H9 (cell line): ENCODE measurements at regions not wholly inside any gene's neighbourhood (a gene's known extent, or its start where the extent isn't known, plus 50 kb on each side); places are given as distances from the start of the nearest gene placed in this dataset.

Source experiments
- DNase-seq: peaks from one replicate; pipeline ENCODE4 v3.0.0-alpha.2; 2017
- H2AFZ ChIP-seq: one replicate; pipeline ENCODE4 v1.6.1; 2013; ENCODE audit warnings: mild to moderate bottlenecking, low read length, control low read depth, moderate library complexity
- H2AK5ac ChIP-seq: 2 replicates; pipeline ENCODE4 v1.6.1; 2013; ENCODE audit warnings: low read length, control low read depth, mixed read lengths; ENCODE audit not compliant: insufficient read length
- H2BK120ac ChIP-seq: one replicate; pipeline ENCODE4 v1.6.1; 2013; ENCODE audit warnings: low read depth, mild to moderate bottlenecking, low read length, control low read depth, inconsistent platforms; ENCODE audit not compliant: poor library complexity, severe bottlenecking
- H2BK12ac ChIP-seq: 2 replicates; pipeline ENCODE4 v1.6.1; 2013; ENCODE audit warnings: low read length, control low read depth, mixed read lengths, low read depth; ENCODE audit not compliant: insufficient read length
- H2BK15ac ChIP-seq: 2 replicates; pipeline ENCODE4 v1.6.1; 2013; ENCODE audit warnings: low read depth, low read length, control low read depth
- H2BK20ac ChIP-seq: one replicate; pipeline ENCODE4 v1.6.1; 2013; ENCODE audit warnings: low read depth, mild to moderate bottlenecking, low read length, control low read depth, inconsistent platforms; ENCODE audit not compliant: poor library complexity, severe bottlenecking
- H2BK5ac ChIP-seq: 2 replicates; pipeline ENCODE4 v1.6.1; 2013; ENCODE audit warnings: low read length, control low read depth, mixed read lengths; ENCODE audit not compliant: insufficient read length
- H3K14ac ChIP-seq: 2 replicates; pipeline ENCODE4 v1.6.1; 2013; ENCODE audit warnings: low read length, control low read depth; ENCODE audit not compliant: insufficient read depth
- H3K18ac ChIP-seq: 2 replicates; pipeline ENCODE4 v1.6.1; 2013; ENCODE audit warnings: low read depth, mild to moderate bottlenecking, mixed read lengths, low read length, control low read depth; ENCODE audit not compliant: insufficient read length
- H3K23ac ChIP-seq: 2 replicates; pipeline ENCODE4 v1.6.1; 2013; ENCODE audit warnings: low read length, control low read depth, mixed read lengths, low read depth; ENCODE audit not compliant: insufficient read length
- H3K23me2 ChIP-seq: 2 replicates; pipeline ENCODE4 v1.6.1; 2013; ENCODE audit warnings: low read depth, mild to moderate bottlenecking, mixed read lengths, low read length, control low read depth; ENCODE audit not compliant: insufficient read length, poor library complexity, severe bottlenecking
- H3K27ac ChIP-seq: 2 replicates; pipeline ENCODE4 v1.5.1; 2013; ENCODE audit warnings: low read length, control low read depth, mixed read lengths, low read depth; ENCODE audit not compliant: insufficient read length
- H3K27me3 ChIP-seq: 2 replicates; pipeline ENCODE4 v1.6.1; 2013; ENCODE audit warnings: low read length, control low read depth, inconsistent platforms; ENCODE audit not compliant: insufficient read depth
- H3K4ac ChIP-seq: 2 replicates; pipeline ENCODE4 v1.6.1; 2013; ENCODE audit warnings: low read depth, mild to moderate bottlenecking, control low read depth, inconsistent platforms, low read length, moderate library complexity
- H3K4me1 ChIP-seq: 2 replicates; pipeline ENCODE4 v1.6.1; 2013; ENCODE audit warnings: low read length, control low read depth, inconsistent platforms; ENCODE audit not compliant: insufficient read depth
- H3K4me2 ChIP-seq: 2 replicates; pipeline ENCODE4 v1.6.1; 2013; ENCODE audit warnings: low read length, control low read depth, mixed read lengths; ENCODE audit not compliant: insufficient read length, insufficient read depth
- H3K56ac ChIP-seq: 2 replicates; pipeline ENCODE4 v1.6.1; 2013; ENCODE audit warnings: low read depth, mild to moderate bottlenecking, mixed read lengths, low read length, control low read depth; ENCODE audit not compliant: insufficient read length
- H3K79me1 ChIP-seq: 2 replicates; pipeline ENCODE4 v1.6.1; 2013; ENCODE audit warnings: low read depth, mild to moderate bottlenecking, moderate library complexity, low read length, control low read depth, inconsistent platforms; ENCODE audit not compliant: insufficient read depth, poor library complexity, severe bottlenecking
- H3K79me2 ChIP-seq: 2 replicates; pipeline ENCODE4 v1.6.1; 2013; ENCODE audit warnings: low read length, control low read depth, inconsistent platforms; ENCODE audit not compliant: insufficient read depth
- H3K9ac ChIP-seq: 2 replicates; pipeline ENCODE4 v1.6.1; 2013; ENCODE audit warnings: low read length, control low read depth, mixed read lengths; ENCODE audit not compliant: insufficient read length; ENCODE audit errors: extremely low read depth
- H3K9me3 ChIP-seq: one replicate; pipeline ENCODE4 v1.6.1; 2013; ENCODE audit warnings: low read depth, low read length, inconsistent platforms; ENCODE audit not compliant: control insufficient read depth
- H3T11ph ChIP-seq: one replicate; pipeline ENCODE4 v1.6.1; 2013; ENCODE audit warnings: mild to moderate bottlenecking, low read length, control low read depth, inconsistent platforms
- H4K20me1 ChIP-seq: one replicate; pipeline ENCODE4 v1.6.1; 2013; ENCODE audit not compliant: control insufficient read depth, insufficient read length, insufficient read depth
- H4K5ac ChIP-seq: 2 replicates; pipeline ENCODE4 v1.6.1; 2013; ENCODE audit warnings: low read depth, mild to moderate bottlenecking, mixed read lengths, low read length, control low read depth; ENCODE audit not compliant: insufficient read length
- H4K8ac ChIP-seq: replicated peaks from 2 replicates; pipeline ENCODE4 v1.6.1; 2013; ENCODE audit warnings: low read length, control low read depth, mixed read lengths, low read depth; ENCODE audit not compliant: insufficient read length
- H4K91ac ChIP-seq: 2 replicates; pipeline ENCODE4 v1.6.1; 2013; ENCODE audit warnings: low read depth, mild to moderate bottlenecking, moderate library complexity, mixed read lengths, low read length, control low read depth; ENCODE audit not compliant: insufficient read length
- H3K27ac Mint-ChIP-seq, 3 experiments: 2 replicates in 2 of 3; 3 replicates in 1 of 3; pipeline ENCODE4 v1.8.0; 2020 to 2021; ENCODE audit warnings: mixed read lengths in 3 of 3, mild to moderate bottlenecking in 1 of 3, moderate library complexity in 1 of 3
- H3K27me3 Mint-ChIP-seq: 2 replicates; pipeline ENCODE4 v1.8.0; 2021; ENCODE audit warnings: low read depth, mild to moderate bottlenecking, moderate library complexity, mixed read lengths
- H3K36me3 Mint-ChIP-seq, 3 experiments: 2 replicates in 2 of 3; 3 replicates in 1 of 3; pipeline ENCODE4 v1.8.0; 2020 to 2021; ENCODE audit warnings: low read depth in 3 of 3, mixed read lengths in 3 of 3; ENCODE audit not compliant: insufficient read depth in 1 of 3
- H3K4me1 Mint-ChIP-seq, 2 experiments: 2 replicates each; pipeline ENCODE4 v1.8.0; 2020; ENCODE audit warnings: mixed read lengths in 2 of 2
- H3K4me3 Mint-ChIP-seq, 2 experiments: 2 replicates in 1 of 2; 3 replicates in 1 of 2; pipeline ENCODE4 v1.8.0; 2020 to 2021; ENCODE audit warnings: mild to moderate bottlenecking in 2 of 2, mixed read lengths in 2 of 2, moderate library complexity in 1 of 2
- H3K9me3 Mint-ChIP-seq, 2 experiments: 2 replicates in 1 of 2; 3 replicates in 1 of 2; pipeline ENCODE4 v1.8.0; 2020; ENCODE audit warnings: mild to moderate bottlenecking in 2 of 2, mixed read lengths in 2 of 2, moderate library complexity in 1 of 2
- WGBS: extraction: QIAGEN DNeasy Blood & Tissue Kit; methylation state at CpG from one replicate; pipeline ENCODE4 v1.1.7; 2013; ENCODE audit warnings: missing lambda C conversion rate, low lambda C conversion rate, mixed read lengths; ENCODE audit not compliant: insufficient read length; ENCODE audit errors: extremely low coverage; 5-methylcytosine and 5-hydroxymethylcytosine counted together
- TF ChIP-seq, protein P1 (sequence below): fragments of 200-600 bp; sonication (generic); conservative IDR thresholded peaks from 3 replicates; pipeline ENCODE4 v1.8.0; 2021; ENCODE audit warnings: antibody characterized with exemption, mild to moderate bottlenecking

DNA sequence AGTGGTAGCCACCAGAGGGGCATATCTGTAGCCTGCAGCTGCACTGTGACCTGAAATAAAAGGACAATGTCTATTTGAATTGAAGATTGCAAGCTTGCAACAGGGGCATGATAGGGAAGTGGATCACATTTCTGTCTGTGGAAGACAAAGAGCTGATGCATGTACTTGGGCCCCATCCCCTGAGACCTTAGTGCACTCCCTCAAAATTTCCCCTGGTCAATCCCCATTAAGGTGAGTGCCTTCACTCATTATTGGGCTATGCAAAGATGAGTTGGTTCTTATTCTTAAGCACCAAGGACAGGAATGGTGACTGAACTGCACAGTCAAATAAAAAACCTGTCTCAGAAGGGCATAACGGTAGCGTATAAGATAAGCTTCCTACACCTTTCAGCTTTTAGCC lies 273.1 kb upstream of the ARSJ start:
- peaks cover 0 to 3% of the 10 kb centered on the region in 2 experiments; a peak in 2 of 5 replicates for H3K9me3 Mint-ChIP-seq
- no peaks in the 10 kb centered on the region for H3K4me1 ChIP-seq
- no peaks in the 10 kb centered on the region for H3K23me2 ChIP-seq

More for the DNA sequence above, 273.1 kb upstream of the ARSJ start:
- Histone ChIP-seq H4K20me1 (no peaks in the 10 kb centered on the region), H3K4ac (no peak overlapping the region), H3K4me2 (no peak overlapping the region), H2BK20ac (no peak overlapping the region), H3K79me2 (no peaks in the 10 kb centered on the region), H3K9ac (no peak overlapping the region), H3K18ac (no peak overlapping the region), H3K79me1 (no peaks in the 10 kb centered on the region), H4K8ac (no peak overlapping the region), H3T11ph (no peak overlapping the region), H2BK15ac (no peak overlapping the region), H2BK12ac (no peak overlapping the region), H3K56ac (no peak overlapping the region), H3K27ac (no peak overlapping the region), H2BK120ac (no peak overlapping the region), H3K27me3 (no peaks in the 10 kb centered on the region), H3K9me3 (no peaks in the 10 kb centered on the region), H2AK5ac (no peak overlapping the region), H2BK5ac (no peak overlapping the region), H4K91ac (no peak overlapping the region), H3K23ac (no peak overlapping the region), H3K14ac (no peak overlapping the region), H4K5ac (no peak overlapping the region), H2AFZ (no peak overlapping the region)
- WGBS, result no CpG with 5 or more reads among the region's 2 CpGs
- TF ChIP-seq, protein P1, sequence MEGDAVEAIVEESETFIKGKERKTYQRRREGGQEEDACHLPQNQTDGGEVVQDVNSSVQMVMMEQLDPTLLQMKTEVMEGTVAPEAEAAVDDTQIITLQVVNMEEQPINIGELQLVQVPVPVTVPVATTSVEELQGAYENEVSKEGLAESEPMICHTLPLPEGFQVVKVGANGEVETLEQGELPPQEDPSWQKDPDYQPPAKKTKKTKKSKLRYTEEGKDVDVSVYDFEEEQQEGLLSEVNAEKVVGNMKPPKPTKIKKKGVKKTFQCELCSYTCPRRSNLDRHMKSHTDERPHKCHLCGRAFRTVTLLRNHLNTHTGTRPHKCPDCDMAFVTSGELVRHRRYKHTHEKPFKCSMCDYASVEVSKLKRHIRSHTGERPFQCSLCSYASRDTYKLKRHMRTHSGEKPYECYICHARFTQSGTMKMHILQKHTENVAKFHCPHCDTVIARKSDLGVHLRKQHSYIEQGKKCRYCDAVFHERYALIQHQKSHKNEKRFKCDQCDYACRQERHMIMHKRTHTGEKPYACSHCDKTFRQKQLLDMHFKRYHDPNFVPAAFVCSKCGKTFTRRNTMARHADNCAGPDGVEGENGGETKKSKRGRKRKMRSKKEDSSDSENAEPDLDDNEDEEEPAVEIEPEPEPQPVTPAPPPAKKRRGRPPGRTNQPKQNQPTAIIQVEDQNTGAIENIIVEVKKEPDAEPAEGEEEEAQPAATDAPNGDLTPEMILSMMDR, result no peak
- Mint-ChIP-seq H3K36me3 (no peaks in the 10 kb centered on the region; a peak in 1 of 7 replicates), H3K4me1 (no peaks in the 10 kb centered on the region), H3K27me3 (no peaks in the 10 kb centered on the region), H3K27ac (no peak overlapping the region), H3K4me3 (no peak overlapping the region)
- DNase-seq, result no peak
